MV-4-11 (cell line): ENCODE measurements at regions not wholly inside any gene's neighbourhood (a gene's known extent, or its start where the extent isn't known, plus 50 kb on each side); places are given as distances from the start of the nearest gene placed in this dataset.

Experiments
- DNase-seq: peaks from one replicate; lab custom pipeline; 2025; lab: John Stamatoyannopoulos, UW

- no peak for DNase-seq
Observed at GRCh38 chr1:168918860-168919741, 187.4 kb upstream of the ATP1B1 start.

- no peak for DNase-seq
Observed at GRCh38 chr1:168920456-168921094, 185.9 kb upstream of the ATP1B1 start.

- DNase-seq: no peak
Observed at GRCh38 chr1:168921629-168922028, 184.9 kb upstream of the ATP1B1 start.

GRCh38 chr1:168923521-168924136 is 182.9 kb upstream of the ATP1B1 start:
- no peak for DNase-seq

DNA sequence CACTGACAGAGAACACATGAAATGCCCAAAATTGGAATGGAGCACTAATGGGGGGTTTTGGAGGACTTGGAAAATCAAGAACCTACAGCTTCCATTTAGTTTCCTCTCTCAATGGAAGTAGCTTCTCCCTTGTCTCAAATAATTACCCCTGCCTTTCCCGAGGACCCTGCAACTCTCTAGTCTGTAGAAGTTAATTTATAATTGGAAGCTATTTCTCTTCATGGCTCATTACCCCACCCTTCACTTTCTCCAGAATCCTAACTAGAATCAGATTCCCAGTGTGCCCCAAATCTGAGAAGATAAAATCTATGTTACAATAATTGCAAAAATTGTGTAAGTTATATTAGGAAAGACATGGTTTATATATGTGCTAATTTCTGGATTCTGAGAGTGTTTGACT is 181.5 kb upstream of the ATP1B1 start:
- no peak for DNase-seq

GRCh38 chr1:168926236-168926635 is 180.3 kb upstream of the ATP1B1 start:
- no peak for DNase-seq

GRCh38 chr1:168932539-168932938 is 174.0 kb upstream of the ATP1B1 start:
- DNase-seq: no peak

GRCh38 chr1:168933141-168933805 is 173.2 kb upstream of the ATP1B1 start:
- DNase-seq: no peak

DNA sequence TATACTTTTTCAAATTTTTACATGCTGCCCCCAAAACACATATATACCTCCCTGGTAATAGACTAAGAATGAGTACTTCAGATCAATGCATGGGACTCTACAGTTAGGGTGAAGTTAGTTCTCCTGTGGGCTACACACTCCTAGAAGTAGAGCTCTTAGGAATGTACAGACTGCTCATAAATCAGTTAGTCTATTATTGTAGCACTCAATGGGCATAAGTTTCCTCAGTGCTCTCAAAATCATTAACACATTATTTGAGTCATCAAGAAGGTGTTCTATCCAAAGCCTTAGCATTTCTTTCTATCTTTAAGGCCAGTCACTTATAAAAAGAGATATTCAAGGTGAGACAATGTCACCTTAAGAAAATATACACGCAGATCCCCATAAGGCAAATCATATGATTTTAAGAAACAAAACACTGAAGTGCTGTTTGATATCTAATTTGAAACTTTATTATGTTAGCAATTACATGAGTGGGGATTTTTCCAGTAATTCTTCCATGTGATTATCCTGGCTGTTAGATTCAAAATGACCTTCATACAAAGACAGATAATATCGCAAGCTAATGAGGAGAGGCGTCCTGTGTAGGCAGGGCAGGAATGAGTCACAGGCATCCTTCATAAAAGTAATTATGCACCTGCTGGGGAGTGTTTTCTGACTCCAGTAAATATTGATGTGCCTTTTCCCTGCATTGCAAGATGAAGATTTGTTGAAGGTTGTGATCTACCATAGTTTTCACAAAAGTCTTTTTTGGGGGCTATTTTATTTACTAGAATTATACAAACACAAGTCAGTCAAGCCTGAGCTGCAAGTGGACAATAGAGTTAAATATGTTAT is 167.2 kb upstream of the ATP1B1 start:
- DNase-seq: no peak

DNA sequence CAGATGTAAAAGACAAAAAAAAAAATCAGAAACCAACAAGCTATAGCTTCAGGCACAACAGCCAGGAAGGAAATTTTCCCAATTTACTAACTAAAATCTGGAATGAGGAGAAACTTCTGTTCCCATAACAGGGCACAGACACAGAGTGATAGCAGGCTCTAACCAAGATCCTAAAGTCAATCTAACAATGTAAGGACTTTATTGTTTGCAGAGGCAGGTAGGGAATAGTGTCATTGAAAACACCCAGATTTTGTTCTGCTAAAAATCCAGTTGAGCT is 166.6 kb upstream of the ATP1B1 start:
- DNase-seq: no peak

DNA sequence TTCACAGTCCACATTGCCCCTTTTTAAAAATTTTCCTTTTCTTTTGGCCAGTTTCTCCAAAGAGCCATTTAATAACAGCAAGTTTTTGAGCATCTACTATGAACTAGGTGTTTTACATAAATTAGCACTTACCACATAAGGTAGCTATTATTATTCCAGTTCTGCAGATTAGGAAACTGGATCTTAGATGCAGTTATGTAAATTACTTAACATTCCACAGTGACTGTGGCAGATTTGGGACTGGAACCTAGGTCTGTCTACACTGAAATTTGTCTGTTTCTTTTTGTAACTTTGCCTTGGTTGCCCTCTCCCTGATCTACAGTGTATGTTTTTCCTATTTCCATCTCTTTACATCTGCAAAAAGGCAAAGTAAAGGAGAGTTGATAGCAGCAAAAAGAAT is 164.8 kb upstream of the ATP1B1 start:
- no peak for DNase-seq

DNA sequence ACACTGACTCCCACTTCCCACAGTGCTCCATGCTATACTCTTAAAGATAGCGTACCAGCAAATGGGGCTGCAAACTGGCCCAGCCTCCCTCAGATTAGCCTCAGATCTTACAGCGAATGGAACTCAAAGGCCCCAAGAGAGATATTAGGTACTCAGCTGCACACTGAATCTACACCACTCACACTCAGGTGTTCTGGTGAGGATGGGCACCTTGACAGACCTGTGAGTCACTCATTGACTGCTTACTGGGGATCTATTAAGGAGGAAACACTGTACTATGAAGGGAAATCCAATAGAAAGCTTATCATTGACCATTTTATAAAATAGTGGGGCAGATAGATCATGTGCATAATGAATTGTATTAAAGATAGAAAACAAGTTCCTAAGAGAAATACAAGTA is 164.3 kb upstream of the ATP1B1 start:
- DNase-seq: no peak

DNA sequence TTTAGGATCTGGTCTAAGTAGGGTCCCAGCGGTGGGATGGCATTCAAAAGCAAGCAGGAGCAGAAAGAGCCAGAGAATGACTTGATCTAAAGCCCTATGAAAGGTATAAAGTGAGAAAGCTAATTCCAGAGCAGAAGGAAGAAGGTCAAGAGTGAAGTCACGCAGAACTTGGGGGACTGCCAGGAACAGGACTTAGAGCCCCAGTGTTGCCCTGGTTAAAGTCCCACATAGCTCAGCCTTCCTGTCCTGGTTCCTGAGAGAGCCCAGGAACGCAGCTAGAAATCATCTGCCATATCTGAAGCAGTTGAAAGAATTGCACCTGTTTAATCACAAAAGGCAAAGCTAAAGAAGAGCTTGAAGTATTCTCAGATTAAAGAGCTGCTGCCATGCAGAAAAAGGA is 160.6 kb upstream of the ATP1B1 start:
- DNase-seq: no peak

DNA sequence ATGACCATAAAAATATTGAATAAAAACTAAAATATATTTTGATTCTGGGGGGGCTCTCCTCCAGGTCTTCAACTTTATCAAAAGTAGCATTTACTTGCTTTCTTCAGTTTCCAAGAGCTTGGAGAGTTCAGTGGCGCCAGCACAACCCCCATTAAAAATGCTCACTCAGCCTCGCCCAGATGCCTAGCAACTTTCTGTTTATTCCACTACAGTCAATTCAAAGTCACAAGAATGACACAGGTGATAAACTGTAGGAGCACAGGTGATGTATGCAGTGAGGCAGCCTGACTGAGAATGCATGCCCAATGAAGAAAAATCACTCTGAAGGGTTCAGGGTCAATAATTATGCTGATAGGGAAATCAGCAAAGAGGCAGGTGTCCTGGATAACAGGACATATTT is 159.4 kb upstream of the ATP1B1 start:
- DNase-seq: no peak

DNA sequence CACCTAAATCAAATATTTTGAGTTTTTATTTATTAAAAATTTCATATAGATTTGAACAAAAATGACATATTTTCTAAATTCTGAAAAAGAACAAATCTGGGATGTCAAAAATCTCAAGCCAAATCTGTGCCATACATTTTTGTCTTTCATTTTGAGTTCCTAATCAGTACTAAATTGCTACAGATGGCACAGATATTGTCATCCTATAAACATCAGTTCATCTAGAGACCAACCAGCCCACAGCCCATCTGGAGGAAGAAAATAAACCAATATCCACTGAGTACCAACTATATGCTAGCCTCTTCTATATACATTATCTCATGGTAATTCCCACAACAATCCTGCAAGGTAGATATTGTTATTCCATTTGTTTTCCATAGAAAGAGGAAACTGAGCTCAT is 156.8 kb upstream of the ATP1B1 start:
- DNase-seq: no peak

GRCh38 chr1:168957818-168958217 is 148.7 kb upstream of the ATP1B1 start:
- no peak for DNase-seq

- DNase-seq: no peak
Observed at GRCh38 chr1:168958562-168959289, 147.8 kb upstream of the ATP1B1 start.

- no peak for DNase-seq
Observed at GRCh38 chr1:168959382-168959781, 147.1 kb upstream of the ATP1B1 start.

DNA sequence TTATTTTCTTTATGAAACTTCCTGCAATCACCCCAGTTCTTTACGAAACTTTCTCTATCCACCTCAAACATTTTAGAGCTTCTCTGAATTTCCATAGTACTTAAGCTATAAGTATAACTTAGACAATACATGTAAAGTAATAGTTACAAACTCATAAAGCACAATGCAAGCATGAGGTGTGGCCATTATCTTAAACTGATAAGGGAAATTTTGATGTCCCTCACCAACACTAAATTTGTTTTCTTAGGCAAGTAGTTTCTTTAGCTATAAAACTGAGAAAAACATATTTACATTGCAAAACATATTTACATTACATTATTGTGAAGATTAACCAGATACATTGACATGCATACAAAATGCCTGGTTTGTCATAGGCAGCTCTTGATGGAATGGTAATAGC is 146.4 kb upstream of the ATP1B1 start:
- DNase-seq: no peak

GRCh38 chr1:168960595-168960994 is 145.9 kb upstream of the ATP1B1 start:
- DNase-seq: no peak

DNA sequence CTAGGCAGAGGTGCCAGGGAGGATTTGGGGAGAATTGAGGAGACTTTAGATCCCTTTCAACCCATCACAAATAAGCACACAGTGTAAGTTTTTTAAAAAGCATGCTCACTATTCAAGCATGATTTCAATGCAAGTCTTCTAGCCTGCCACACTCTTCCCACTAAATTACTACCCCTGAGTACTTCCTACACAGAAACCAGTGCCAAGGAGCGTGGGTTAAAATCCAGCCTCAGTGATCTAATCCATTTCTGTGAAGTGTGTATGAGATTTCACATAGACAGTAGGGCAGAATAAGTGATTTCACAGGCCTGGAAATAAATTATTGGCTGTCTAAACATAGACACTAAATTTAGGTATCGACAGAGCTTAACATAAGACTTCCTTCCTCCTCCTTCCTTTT is 142.9 kb upstream of the ATP1B1 start:
- DNase-seq: no peak
